Mammary epithelial cell (primary cell): ENCODE measurements at regions not wholly inside any gene's neighbourhood (a gene's known extent, or its start where the extent isn't known, plus 50 kb on each side); places are given as distances from the start of the nearest gene placed in this dataset.
"Not testable (repeated sequence)": the region's sequence is repeated elsewhere in the genome, so short reads cannot be mapped to it uniquely, and the experiment has no call there.

ENCODE experiments used
- CTCF ChIP-seq, 2 donors: IDR thresholded peaks in 1 of 2; conservative IDR thresholded peaks in 1 of 2; 2 replicates each; pipeline ENCODE4 v1.5.1; 2011 to 2012; ENCODE audit warnings: inconsistent platforms in 2 of 2, low read length in 2 of 2, mild to moderate bottlenecking in 2 of 2, control low read depth in 1 of 2, low read depth in 1 of 2; ENCODE audit not compliant: insufficient read depth in 1 of 2; ENCODE audit errors: extremely low read depth in 1 of 2
- EZH2 ChIP-seq: IDR thresholded peaks from 2 replicates; pipeline ENCODE4 v1.6.1; 2012; ENCODE audit warnings: low read length, inconsistent platforms, borderline replicate concordance

DNA sequence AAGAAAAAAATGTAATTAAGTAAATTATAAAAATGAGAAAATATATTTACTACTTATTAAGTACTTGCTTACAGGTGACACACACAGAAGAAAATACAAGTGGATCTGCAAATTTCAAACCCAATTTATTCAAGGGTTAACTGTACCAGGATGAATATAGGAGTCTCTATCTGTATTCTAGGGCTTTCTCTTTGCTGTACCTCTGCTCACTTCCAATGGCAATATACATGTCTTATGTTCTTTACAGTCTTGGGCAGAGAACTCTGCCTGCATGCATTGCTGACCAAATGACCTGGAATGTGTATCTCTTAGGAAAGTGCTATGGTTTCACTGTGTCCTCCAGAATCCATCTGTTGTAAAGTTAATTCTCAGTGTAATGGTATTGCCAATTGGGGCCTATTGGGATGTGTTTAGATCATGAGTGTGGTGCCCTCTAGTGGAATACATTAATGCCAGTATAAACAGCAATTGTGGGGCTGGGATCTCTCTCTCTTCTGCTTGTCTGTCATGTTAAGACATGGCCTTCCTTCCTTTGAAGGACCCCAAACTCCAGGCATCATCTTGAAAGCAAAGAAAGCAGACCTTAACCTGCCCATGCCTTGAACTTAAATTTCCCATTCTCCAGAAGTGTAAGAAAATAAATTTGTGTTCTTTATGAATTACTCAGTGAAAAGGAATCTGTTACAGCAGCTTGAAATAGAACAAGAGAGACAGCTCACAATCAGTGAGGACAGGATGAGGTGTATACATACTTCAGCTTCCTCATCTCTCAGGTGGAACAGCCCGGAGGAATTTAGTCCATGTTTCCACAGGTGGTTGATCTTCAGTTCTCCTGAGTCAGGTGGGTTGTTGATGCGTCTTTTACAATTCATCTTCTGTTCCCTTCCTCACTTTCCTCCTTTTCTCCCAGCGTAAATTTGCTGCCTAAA, 356.9 kb downstream of the RPIA start:
- TF ChIP-seq CTCF (conservative IDR thresholded peaks at IDR 0.05 in 1 of 2, IDR thresholded peaks at IDR 0.05 in 1 of 2; ENCODE audit: extremely low read depth in 1 of 2, insufficient read depth in 1 of 2, low read depth in 1 of 2, low read length in 2 of 2): peak; percentile 43 to 53
- not testable (repeated sequence) for TF ChIP-seq EZH2
